OCI-LY1 (cell line): ENCODE measurements at regions not wholly inside any gene's neighbourhood (a gene's known extent, or its start where the extent isn't known, plus 50 kb on each side); places are given as distances from the start of the nearest gene placed in this dataset.

ENCODE experiments used
- CTCF ChIP-seq: fragments of 200-600 bp; sonication (generic), shearing (Covaris generic); IDR thresholded peaks from 2 replicates; pipeline ENCODE4 v1.5.1; 2017; ENCODE audit warnings: mild to moderate bottlenecking, antibody characterized with exemption, low read length, moderate library complexity, mixed read lengths
- EZH2 ChIP-seq: fragments of 200-600 bp; sonication (generic), shearing (Covaris generic); IDR thresholded peaks from 2 replicates; pipeline ENCODE4 v1.8.0; 2017; ENCODE audit warnings: borderline replicate concordance, mixed run types, mild to moderate bottlenecking, antibody characterized with exemption, low read length, moderate library complexity, mixed read lengths

DNA sequence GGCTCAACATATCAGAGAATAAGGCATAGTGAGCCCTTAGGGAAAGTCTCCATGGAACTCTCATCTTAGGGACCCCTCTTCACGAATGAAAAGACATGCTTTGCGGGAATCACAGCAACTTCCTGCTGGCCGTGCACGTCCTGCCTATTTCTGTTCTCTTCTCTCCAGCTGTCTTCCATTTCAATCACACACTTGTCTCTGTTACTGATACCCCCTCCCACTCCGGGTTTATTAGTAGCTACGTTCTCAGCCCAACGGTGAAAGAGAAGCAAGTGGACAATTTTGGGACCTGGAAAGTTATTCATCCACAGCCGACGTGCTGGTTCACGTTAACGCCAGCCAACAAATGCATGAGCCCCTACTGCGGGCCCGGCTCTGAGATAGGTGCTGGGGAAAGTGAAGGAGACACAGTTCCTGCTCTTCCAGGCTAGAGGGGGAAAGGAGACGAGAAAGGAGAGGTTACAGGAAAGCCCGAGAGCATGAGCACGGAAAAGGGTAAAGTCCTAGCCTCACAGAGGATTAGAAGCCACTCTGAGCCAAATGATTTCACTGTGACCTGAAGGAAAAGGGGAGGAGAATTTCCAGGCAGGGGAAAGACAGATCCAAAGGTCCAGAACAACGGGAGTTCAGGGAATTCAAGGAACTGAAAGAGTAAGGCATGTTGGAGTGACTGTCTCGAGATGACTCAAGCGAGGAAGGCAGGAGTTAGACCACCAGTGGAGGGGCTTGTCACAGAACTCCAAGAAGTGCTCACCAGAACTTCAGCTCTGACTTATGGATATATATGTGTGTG is 81.8 kb upstream of the CLDN10 start:
- TF ChIP-seq CTCF (no peak), EZH2 (no peak)
